ENCODE measurements at regions not wholly inside any gene's neighbourhood (a gene's known extent, or its start where the extent isn't known, plus 50 kb on each side); places are given as distances from the start of the nearest gene placed in this dataset.

- TF ChIP-seq EZH2phosphoT487 (IDR thresholded peaks at IDR 0.05; ENCODE audit: borderline replicate concordance, low read depth) (no peak), MXI1 (IDR thresholded peaks at IDR 0.05; ENCODE audit: low read depth, low read length) (no peak), RFX5 (IDR thresholded peaks at IDR 0.05; ENCODE audit: low read length) (no peak), CTCF (IDR thresholded peaks at IDR 0.05) (no peak), POLR2AphosphoS5 (IDR thresholded peaks at IDR 0.05; ENCODE audit: low read depth, low read length) (no peak), YY1 (IDR thresholded peaks at IDR 0.05; ENCODE audit: low read depth) (no peak)
Observed at GRCh38 chr3:64900617-64901521, 213.1 kb upstream of the ADAMTS9 start.
